ENCODE measurements at regions not wholly inside any gene's neighbourhood (a gene's known extent, or its start where the extent isn't known, plus 50 kb on each side); places are given as distances from the start of the nearest gene placed in this dataset.

GRCh38 chr3:153963012-153963411 lies 158.2 kb upstream of the ARHGEF26 start:
- H3K27me3 ChIP-seq (ENCODE audit: insufficient read depth, low read length, poor library complexity, severe bottlenecking), result no peaks in the 10 kb centered on the region
- H3K4me3 ChIP-seq (ENCODE audit: low read length, poor library complexity, severe bottlenecking), result no peak overlapping the region
- no peaks in the 10 kb centered on the region for H3K9me3 ChIP-seq (ENCODE audit: insufficient read depth, low read depth, low read length)
- no peaks in the 10 kb centered on the region for H3K36me3 ChIP-seq (ENCODE audit: insufficient read depth, low read length)
- TF ChIP-seq EZH2phosphoT487 (IDR thresholded peaks at IDR 0.05; ENCODE audit: borderline replicate concordance), result no peak
- TF ChIP-seq CTCF (conservative IDR thresholded peaks at IDR 0.05; ENCODE audit: low read length), result no peak
- H3K9ac ChIP-seq (ENCODE audit: low read depth, low read length, poor library complexity, severe bottlenecking), result no peak overlapping the region
- H3F3A ChIP-seq (ENCODE audit: low read depth), result no peaks in the 10 kb centered on the region
- peaks cover 12% of the 10 kb centered on the region for H3K4me1 ChIP-seq (ENCODE audit: insufficient read depth, low read length, poor library complexity, severe bottlenecking)
- H3K9me2 ChIP-seq (replicated peaks; ENCODE audit: low read depth, low read length), result no peaks in the 10 kb centered on the region
- no peak overlapping the region for H3K4me2 ChIP-seq (ENCODE audit: low read depth, low read length, poor library complexity, severe bottlenecking)
- H4K20me1 ChIP-seq (ENCODE audit: insufficient read depth, low read length, poor library complexity, severe bottlenecking), result no peaks in the 10 kb centered on the region
- no peaks in the 10 kb centered on the region for H3K79me2 ChIP-seq (ENCODE audit: insufficient read depth, low read length)
- H2AFZ ChIP-seq (ENCODE audit: low read length), result no peak overlapping the region

GRCh38 chr3:153967260-153967659 lies 153.9 kb upstream of the ARHGEF26 start:
- Histone ChIP-seq H2AFZ (ENCODE audit: low read length) (no peak overlapping the region), H3K9ac (ENCODE audit: low read depth, low read length, poor library complexity, severe bottlenecking) (no peak overlapping the region), H3F3A (ENCODE audit: low read depth) (no peaks in the 10 kb centered on the region), H3K9me2 (replicated peaks; ENCODE audit: low read depth, low read length) (no peaks in the 10 kb centered on the region), H3K79me2 (ENCODE audit: insufficient read depth, low read length) (no peaks in the 10 kb centered on the region), H3K4me1 (ENCODE audit: insufficient read depth, low read length, poor library complexity, severe bottlenecking) (peaks cover 12% of the 10 kb centered on the region), H4K20me1 (ENCODE audit: insufficient read depth, low read length, poor library complexity, severe bottlenecking) (no peaks in the 10 kb centered on the region), H3K4me2 (ENCODE audit: low read depth, low read length, poor library complexity, severe bottlenecking) (peak overlapping the region; percentile 62), H3K27me3 (ENCODE audit: insufficient read depth, low read length, poor library complexity, severe bottlenecking) (no peaks in the 10 kb centered on the region), H3K9me3 (ENCODE audit: insufficient read depth, low read depth, low read length) (no peaks in the 10 kb centered on the region), H3K36me3 (ENCODE audit: insufficient read depth, low read length) (no peaks in the 10 kb centered on the region), H3K4me3 (ENCODE audit: low read length, poor library complexity, severe bottlenecking) (no peak overlapping the region)
- TF ChIP-seq EZH2phosphoT487 (IDR thresholded peaks at IDR 0.05; ENCODE audit: borderline replicate concordance), result no peak
- TF ChIP-seq CTCF (conservative IDR thresholded peaks at IDR 0.05; ENCODE audit: low read length), result no peak

GRCh38 chr3:153970047-153970446 lies 151.1 kb upstream of the ARHGEF26 start:
- Histone ChIP-seq H2AFZ (ENCODE audit: low read length) (no peak overlapping the region), H3K9ac (ENCODE audit: low read depth, low read length, poor library complexity, severe bottlenecking) (no peak overlapping the region), H4K20me1 (ENCODE audit: insufficient read depth, low read length, poor library complexity, severe bottlenecking) (no peaks in the 10 kb centered on the region), H3K4me1 (ENCODE audit: insufficient read depth, low read length, poor library complexity, severe bottlenecking) (peaks cover 12% of the 10 kb centered on the region), H3K4me3 (ENCODE audit: low read length, poor library complexity, severe bottlenecking) (no peak overlapping the region), H3K36me3 (ENCODE audit: insufficient read depth, low read length) (no peaks in the 10 kb centered on the region), H3K79me2 (ENCODE audit: insufficient read depth, low read length) (no peaks in the 10 kb centered on the region), H3F3A (ENCODE audit: low read depth) (no peaks in the 10 kb centered on the region), H3K9me3 (ENCODE audit: insufficient read depth, low read depth, low read length) (no peaks in the 10 kb centered on the region), H3K27me3 (ENCODE audit: insufficient read depth, low read length, poor library complexity, severe bottlenecking) (no peaks in the 10 kb centered on the region), H3K4me2 (ENCODE audit: low read depth, low read length, poor library complexity, severe bottlenecking) (no peak overlapping the region), H3K9me2 (replicated peaks; ENCODE audit: low read depth, low read length) (no peaks in the 10 kb centered on the region)
- no peak for TF ChIP-seq CTCF (conservative IDR thresholded peaks at IDR 0.05; ENCODE audit: low read length)
- no peak for TF ChIP-seq EZH2phosphoT487 (IDR thresholded peaks at IDR 0.05; ENCODE audit: borderline replicate concordance)
